NCI-H2227 (cell line): ENCODE measurements at regions not wholly inside any gene's neighbourhood (a gene's known extent, or its start where the extent isn't known, plus 50 kb on each side); places are given as distances from the start of the nearest gene placed in this dataset.
"Not testable (repeated sequence)": the region's sequence is repeated elsewhere in the genome, so short reads cannot be mapped to it uniquely, and the experiment has no call there.

Experiments used
- DNase-seq: peaks from one replicate; lab custom pipeline; 2025; ENCODE audit not compliant: unreplicated experiment; lab: John Stamatoyannopoulos, UW

DNA sequence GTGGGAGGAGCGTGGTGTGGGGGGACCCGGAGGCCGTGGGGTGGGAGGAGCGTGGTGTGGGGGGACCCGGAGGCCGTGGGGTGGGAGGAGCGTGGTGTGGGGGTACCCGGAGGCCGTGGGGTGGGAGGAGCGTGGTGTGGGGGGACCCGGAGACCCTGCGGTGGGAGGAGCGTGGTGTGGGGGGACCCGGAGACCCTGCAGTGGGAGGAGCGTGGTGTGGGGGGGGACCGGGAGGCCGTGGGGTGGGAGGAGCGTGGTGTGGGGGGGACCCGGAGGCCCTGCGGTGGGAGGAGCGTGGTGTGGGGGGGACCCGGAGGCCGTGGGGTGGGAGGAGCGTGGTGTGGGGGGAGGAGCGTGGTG, 203.5 kb downstream of the DLL1 start:
- DNase-seq: not testable (repeated sequence)

GRCh38 chr6:170086639-170087420, 204.0 kb downstream of the DLL1 start:
- DNase-seq: no peak

DNA sequence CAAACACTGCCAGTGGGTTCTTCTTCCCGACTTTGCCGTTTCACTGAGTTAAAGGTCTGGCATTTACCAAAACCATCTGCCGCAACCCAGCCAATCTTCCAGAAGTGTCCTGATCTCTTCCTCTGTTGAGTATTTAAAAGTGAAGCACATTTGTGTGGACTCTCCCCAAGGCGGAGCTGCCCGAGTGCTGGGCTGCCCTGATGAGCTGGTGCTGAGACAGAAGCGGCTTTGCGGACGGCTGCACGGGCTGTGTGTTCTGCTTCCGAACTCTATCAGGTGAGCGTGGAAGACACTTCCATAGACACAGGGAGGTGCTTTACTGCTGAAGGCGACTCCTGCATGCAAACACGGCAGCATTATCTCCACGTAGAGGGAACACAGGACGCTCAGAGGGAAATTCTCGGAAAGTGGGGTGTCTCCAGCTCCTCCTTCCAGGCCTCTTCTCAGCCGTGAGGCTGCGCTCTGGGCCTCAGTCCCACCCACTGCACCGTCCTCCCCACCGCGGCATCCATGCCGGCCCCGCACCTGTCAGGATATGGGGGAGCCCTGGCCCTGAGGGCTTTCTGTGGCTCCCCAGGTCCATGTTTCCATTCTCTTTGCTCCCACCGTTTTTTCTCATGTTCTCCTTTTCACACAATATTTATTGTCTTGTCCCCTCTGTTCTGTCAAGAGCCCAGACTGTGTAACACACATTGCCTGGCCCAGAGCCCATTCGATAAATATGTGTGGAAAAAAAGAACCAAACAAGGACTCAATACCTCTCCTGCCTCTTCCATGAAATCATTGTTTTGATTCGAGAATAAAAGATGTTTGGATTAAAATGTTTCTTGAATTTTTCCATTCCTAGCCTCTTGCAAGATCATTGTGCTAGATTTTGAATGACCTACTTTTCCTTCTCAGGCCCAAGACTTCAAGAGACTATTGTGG, 205.1 kb downstream of the DLL1 start:
- no peak for DNase-seq

- no peak for DNase-seq
Measured at GRCh38 chr6:170084166-170084730, 206.6 kb downstream of the DLL1 start.

DNA sequence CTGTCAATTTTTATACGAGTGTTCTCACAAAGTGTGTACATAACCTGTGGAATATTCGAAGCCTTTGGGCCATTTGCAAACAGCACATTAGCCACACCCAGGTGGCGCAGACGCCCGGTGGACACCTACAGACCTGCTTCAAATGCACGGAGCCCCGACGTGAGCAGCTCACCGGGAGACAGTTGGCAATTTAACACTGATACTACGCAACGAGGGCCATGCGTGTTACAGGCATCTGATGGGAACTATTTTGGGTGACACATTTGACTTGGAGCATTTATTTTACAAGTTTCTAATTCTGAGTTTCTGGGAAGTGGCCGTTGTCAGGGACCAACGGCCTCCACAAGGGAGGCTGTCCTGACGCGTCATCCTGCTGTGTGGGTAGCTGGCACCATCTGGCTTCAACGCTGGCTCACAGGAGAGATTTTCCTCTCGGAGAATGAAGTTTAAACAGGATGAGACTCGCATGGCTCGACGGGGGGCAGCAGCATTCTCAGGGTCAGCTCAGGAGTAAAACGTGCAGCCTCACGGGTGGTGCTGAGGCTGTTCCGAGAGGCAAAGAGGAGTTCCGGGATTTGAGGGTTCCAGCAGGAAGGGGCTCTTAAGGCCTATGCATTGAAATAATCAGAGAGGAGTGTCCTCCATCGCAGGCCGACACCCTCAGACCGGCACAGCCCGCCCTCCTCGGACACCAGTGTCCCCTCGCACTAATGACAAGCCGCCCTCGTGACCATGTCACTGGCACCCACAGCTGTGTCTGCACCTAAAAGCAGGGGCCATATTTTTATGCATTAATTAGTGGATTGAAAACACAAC, 207.4 kb downstream of the DLL1 start:
- no peak for DNase-seq

GRCh38 chr6:170082531-170083187, 208.2 kb downstream of the DLL1 start:
- DNase-seq: no peak

DNA sequence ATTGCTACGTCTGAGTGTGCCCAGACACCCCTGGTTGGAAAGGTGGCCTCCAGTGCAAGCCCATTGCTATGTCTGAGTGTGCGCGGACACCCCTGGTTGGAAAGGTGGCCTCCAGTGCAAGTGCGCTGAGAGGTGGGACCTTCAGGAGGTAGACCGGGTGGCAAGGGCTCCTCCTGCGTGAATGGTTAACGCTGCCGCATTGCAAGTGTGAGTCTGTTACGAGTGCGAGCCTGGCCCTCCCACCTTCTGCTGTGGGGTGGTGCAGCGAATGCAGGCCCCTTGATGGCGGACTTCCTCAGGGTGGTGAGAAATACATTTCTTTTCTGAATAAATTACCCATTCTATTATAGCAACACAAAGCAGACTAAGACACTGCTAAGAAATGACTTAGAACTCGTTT, 208.8 kb downstream of the DLL1 start:
- DNase-seq: no peak

DNA sequence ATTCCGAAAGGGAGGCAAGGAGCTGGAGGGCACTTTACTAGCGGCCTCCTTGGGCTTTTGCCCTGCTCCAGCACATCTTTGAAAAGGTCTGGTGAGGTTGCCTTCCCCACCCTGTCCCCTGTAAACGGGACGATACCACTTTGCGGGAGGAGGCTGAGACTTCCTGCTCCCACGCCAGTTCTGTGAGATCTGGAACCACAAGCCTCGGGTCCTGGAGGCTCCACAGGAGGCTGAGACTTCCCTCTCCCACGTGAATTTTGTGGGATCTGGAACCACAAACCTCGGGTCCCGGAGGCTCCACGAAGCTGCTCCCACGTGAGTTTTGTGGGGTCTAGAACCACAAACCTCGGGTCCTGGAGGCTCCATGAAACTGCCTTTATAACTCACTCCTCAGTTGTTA, 209.3 kb downstream of the DLL1 start:
- no peak for DNase-seq

GRCh38 chr6:170080828-170081371, 210.0 kb downstream of the DLL1 start:
- peak; percentile 15 for DNase-seq

- DNase-seq: no peak
Measured at GRCh38 chr6:170080169-170080827, 210.6 kb downstream of the DLL1 start.

DNA sequence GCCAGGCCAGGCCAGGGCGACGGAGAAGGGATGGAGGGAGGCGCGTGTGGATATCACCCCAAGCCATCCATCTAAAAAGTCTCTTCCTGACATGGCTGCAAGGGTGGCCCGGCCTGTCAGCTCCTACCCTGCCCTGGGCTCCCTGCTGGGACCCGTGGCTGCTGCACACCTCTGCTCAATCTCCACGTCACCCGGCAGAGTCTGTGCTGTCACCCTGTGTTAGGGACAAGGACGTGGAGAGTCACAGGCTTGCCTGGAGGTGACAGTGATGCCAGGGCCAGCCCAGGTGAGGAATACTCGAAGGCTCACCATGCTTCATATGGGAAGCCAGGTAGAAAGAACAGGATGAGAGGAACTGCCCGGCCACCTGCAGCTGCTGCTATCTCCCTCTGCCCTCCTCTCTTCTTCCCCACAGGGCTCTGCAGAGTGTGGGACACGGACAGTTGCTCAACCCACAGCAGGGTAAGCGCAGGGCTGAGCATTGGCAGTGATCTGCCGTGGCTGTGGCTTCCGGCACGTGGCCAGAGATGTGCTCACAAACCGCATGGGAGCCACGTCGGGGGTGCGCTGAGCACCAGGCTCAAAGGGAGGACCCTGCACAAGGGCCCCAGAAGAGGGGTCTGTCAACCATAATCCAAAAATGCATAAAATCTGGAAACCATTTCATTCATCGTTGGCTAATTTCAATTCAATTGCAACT, 214.3 kb downstream of the DLL1 start:
- DNase-seq: no peak

DNA sequence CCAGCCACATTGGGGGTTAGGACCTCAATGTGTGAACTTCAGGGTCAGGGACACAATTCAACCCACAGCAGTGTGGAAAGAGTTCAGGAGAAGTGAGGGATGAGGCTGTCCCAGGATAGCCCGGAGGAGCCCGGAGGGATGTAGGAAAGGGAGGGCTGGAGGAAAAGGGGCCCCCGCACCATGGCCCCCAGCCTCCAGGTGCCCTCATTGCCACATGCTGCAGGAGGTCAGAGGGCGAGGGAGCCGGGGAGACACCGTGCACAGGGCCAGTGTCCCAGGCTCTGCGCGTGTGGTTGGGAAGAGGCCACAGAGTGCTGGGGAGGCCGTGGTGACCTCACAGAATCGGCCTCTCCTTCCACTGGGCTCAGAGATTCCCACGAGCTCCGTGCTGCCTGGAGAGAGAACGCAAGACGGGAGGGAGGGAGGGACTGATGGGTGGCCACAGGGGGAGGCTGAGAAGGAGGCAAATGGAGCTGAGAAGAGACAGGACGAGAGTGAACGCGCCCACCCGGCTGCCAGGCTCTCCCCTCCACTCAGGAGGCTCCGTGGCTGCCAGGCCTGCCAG, 215.1 kb downstream of the DLL1 start:
- no peak for DNase-seq

- DNase-seq: no peak
Measured at GRCh38 chr6:170074907-170075306, 216.0 kb downstream of the DLL1 start.

DNA sequence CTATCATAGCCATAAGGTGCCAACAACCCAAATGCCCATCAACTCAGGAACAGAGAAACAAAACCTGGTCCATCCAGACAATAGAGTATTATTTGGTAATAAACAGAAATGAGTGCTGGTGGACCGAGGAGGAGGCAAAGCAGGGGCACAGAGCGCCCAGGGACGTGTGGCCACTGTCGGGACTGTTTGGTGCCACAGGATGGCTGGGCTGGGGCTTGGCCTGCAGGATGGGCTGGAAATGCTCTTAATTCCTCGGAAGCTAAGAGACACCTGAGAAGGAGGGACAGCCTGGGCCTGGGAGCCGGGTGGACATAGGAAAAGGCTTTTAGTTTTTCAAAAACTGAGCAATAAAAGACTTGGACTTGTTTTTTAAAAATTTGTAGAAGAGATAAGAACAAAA, 216.4 kb downstream of the DLL1 start:
- no peak for DNase-seq

GRCh38 chr6:170073846-170074245, 217.0 kb downstream of the DLL1 start:
- DNase-seq: no peak

GRCh38 chr6:170072246-170072645, 218.6 kb downstream of the DLL1 start:
- DNase-seq: no peak

DNA sequence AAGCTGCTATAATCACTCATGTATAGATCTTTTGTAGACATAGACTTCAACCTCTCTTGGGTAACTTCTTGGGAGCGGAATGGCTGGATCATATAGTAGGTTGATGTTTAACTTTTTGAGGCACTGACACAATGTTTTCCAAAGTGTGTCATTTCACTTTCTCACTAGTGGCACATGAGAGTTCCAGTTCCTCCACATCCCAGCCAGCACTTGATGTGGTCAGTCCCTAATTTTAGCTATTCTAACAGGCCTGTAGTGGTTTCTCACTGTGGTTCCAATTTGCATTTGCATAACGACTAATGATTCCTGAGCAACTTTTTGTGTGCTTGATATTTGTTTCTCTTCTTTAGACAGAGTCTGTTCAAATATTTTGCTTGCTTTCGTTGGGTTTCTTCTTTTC, 221.3 kb downstream of the DLL1 start:
- DNase-seq: no peak

- DNase-seq: no peak
Measured at GRCh38 chr6:170068496-170068895, 222.4 kb downstream of the DLL1 start.

GRCh38 chr6:170067923-170068360, 222.9 kb downstream of the DLL1 start:
- DNase-seq: no peak
